ENCODE measurements at regions not wholly inside any gene's neighbourhood (a gene's known extent, or its start where the extent isn't known, plus 50 kb on each side); places are given as distances from the start of the nearest gene placed in this dataset.

DNA sequence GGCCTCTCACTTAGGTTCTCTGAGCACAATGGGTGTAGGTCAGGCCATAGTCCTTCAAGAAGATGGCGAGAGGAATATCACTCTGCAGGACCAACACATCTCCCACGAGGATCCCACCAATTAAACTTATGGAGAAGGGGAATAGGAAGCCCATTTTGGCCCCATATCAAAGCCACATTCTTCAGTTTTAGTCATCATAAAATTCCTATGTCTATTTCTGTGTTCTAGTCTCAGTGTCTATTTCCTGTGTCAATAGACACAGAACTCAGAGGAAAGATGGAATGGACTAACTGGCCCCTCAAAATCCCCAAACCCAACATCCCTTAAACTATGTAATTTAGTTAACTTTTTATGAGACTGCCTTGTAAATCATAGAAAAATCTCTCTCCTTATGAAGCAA lies 216.8 kb downstream of the HACE1 start:
- Histone ChIP-seq H3K4me3 (ENCODE audit: low read length) (no peak overlapping the region), H3K4me2 (ENCODE audit: low read length) (no peak overlapping the region), H2AFZ (ENCODE audit: low read depth, low read length) (no peak overlapping the region), H4K20me1 (ENCODE audit: insufficient read depth) (no peaks in the 10 kb centered on the region), H3K79me2 (replicated peaks; ENCODE audit: insufficient read depth, low read length) (no peaks in the 10 kb centered on the region), H3F3A (ENCODE audit: insufficient read depth, low read length, poor library complexity, severe bottlenecking) (no peaks in the 10 kb centered on the region), H3K9me2 (ENCODE audit: insufficient read depth, low read length) (no peaks in the 10 kb centered on the region), H3K9ac (ENCODE audit: low read length) (no peak overlapping the region), H3K9me3 (ENCODE audit: low read length) (no peaks in the 10 kb centered on the region), H3K27me3 (ENCODE audit: insufficient read depth, low read depth, low read length) (no peaks in the 10 kb centered on the region), H3K27ac (ENCODE audit: low read length) (no peak overlapping the region), H3K36me3 (ENCODE audit: insufficient read depth, low read length) (no peaks in the 10 kb centered on the region)
- TF ChIP-seq EZH2 (IDR thresholded peaks at IDR 0.05; ENCODE audit: borderline replicate concordance, insufficient read depth, low read length, poor library complexity, severe bottlenecking) = no peak

DNA sequence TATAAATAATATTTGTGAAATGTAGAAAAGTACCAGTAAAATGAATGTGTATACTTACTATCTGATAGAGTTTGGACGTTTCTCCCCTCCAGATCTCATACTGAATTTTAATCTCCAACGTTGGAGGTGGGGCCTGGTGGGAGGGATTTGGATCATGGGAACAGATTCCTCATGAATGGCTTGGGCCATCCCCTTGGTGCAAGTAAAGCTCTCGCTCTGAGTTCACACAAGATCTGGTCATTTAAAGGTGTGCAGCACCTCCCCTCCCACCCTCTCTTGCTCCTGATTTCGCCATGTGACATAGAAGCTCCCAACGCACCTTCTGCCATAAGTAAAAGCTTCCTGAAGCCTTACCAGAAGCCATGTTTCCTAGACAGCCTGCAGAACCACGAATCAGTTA lies 219.0 kb downstream of the HACE1 start:
- Histone ChIP-seq H2AFZ (ENCODE audit: low read depth, low read length) (no peak overlapping the region), H3F3A (ENCODE audit: insufficient read depth, low read length, poor library complexity, severe bottlenecking) (no peaks in the 10 kb centered on the region), H4K20me1 (ENCODE audit: insufficient read depth) (no peaks in the 10 kb centered on the region), H3K4me3 (ENCODE audit: low read length) (no peak overlapping the region), H3K9me3 (ENCODE audit: low read length) (no peaks in the 10 kb centered on the region), H3K36me3 (ENCODE audit: insufficient read depth, low read length) (no peaks in the 10 kb centered on the region), H3K4me2 (ENCODE audit: low read length) (no peak overlapping the region), H3K79me2 (replicated peaks; ENCODE audit: insufficient read depth, low read length) (no peaks in the 10 kb centered on the region), H3K9ac (ENCODE audit: low read length) (no peak overlapping the region), H3K27ac (ENCODE audit: low read length) (no peak overlapping the region), H3K27me3 (ENCODE audit: insufficient read depth, low read depth, low read length) (no peaks in the 10 kb centered on the region), H3K9me2 (ENCODE audit: insufficient read depth, low read length) (no peaks in the 10 kb centered on the region)
- no peak for TF ChIP-seq REST (IDR thresholded peaks at IDR 0.05; ENCODE audit: borderline replicate concordance)
- TF ChIP-seq MXI1 (conservative IDR thresholded peaks at IDR 0.05; ENCODE audit: poor library complexity, severe bottlenecking) = no peak
- no peak for TF ChIP-seq EP300 (conservative IDR thresholded peaks at IDR 0.05; ENCODE audit: poor library complexity, severe bottlenecking)
- no peak for TF ChIP-seq RAD21 (conservative IDR thresholded peaks at IDR 0.05)
- TF ChIP-seq TAF1 (IDR thresholded peaks at IDR 0.05; ENCODE audit: low read depth) = no peak
- no peak for TF ChIP-seq SMC3 (conservative IDR thresholded peaks at IDR 0.05; ENCODE audit: poor library complexity)
- no peak for TF ChIP-seq CTCF (IDR thresholded peaks at IDR 0.05; ENCODE audit: poor library complexity, severe bottlenecking)
- TF ChIP-seq EZH2 (IDR thresholded peaks at IDR 0.05; ENCODE audit: borderline replicate concordance, insufficient read depth, low read length, poor library complexity, severe bottlenecking) = no peak
- no peak for TF ChIP-seq POLR2AphosphoS5 (IDR thresholded peaks at IDR 0.05)

- no peaks in the 10 kb centered on the region for H3K36me3 ChIP-seq (ENCODE audit: insufficient read depth, low read length)
- no peak overlapping the region for H3K9ac ChIP-seq (ENCODE audit: low read length)
- H3K4me3 ChIP-seq (ENCODE audit: low read length) = no peak overlapping the region
Measured at GRCh38 chr6:104640150-104640700, 219.5 kb downstream of the HACE1 start.

More at GRCh38 chr6:104640150-104640700, 219.5 kb downstream of the HACE1 start:
- no peaks in the 10 kb centered on the region for H3K27me3 ChIP-seq (ENCODE audit: insufficient read depth, low read depth, low read length)
- no peak overlapping the region for H3K27ac ChIP-seq (ENCODE audit: low read length)
- H3K9me3 ChIP-seq (ENCODE audit: low read length) = no peaks in the 10 kb centered on the region
- no peak overlapping the region for H2AFZ ChIP-seq (ENCODE audit: low read depth, low read length)
- no peak overlapping the region for H3K4me2 ChIP-seq (ENCODE audit: low read length)
- no peaks in the 10 kb centered on the region for H4K20me1 ChIP-seq (ENCODE audit: insufficient read depth)
- H3F3A ChIP-seq (ENCODE audit: insufficient read depth, low read length, poor library complexity, severe bottlenecking) = no peaks in the 10 kb centered on the region
- no peaks in the 10 kb centered on the region for H3K9me2 ChIP-seq (ENCODE audit: insufficient read depth, low read length)
- no peak for TF ChIP-seq RAD21 (conservative IDR thresholded peaks at IDR 0.05)
- no peak for TF ChIP-seq MXI1 (conservative IDR thresholded peaks at IDR 0.05; ENCODE audit: poor library complexity, severe bottlenecking)
- no peak for TF ChIP-seq EP300 (conservative IDR thresholded peaks at IDR 0.05; ENCODE audit: poor library complexity, severe bottlenecking)
- TF ChIP-seq SMC3 (conservative IDR thresholded peaks at IDR 0.05; ENCODE audit: poor library complexity) = no peak
- TF ChIP-seq POLR2AphosphoS5 (IDR thresholded peaks at IDR 0.05) = no peak
- TF ChIP-seq CTCF (IDR thresholded peaks at IDR 0.05; ENCODE audit: poor library complexity, severe bottlenecking) = no peak
- no peak for TF ChIP-seq REST (IDR thresholded peaks at IDR 0.05; ENCODE audit: borderline replicate concordance)
- no peaks in the 10 kb centered on the region for H3K79me2 ChIP-seq (replicated peaks; ENCODE audit: insufficient read depth, low read length)
